ENCODE measurements at regions not wholly inside any gene's neighbourhood (a gene's known extent, or its start where the extent isn't known, plus 50 kb on each side); places are given as distances from the start of the nearest gene placed in this dataset.

- no peak for ATAC-seq
Measured at GRCh38 chr11:57097149-57097548, 84.6 kb upstream of the LRRC55 start.

GRCh38 chr11:57098191-57098590 lies 83.6 kb upstream of the LRRC55 start:
- ATAC-seq (peak; percentile 20), DNase-seq (no peak)
- intact Hi-C loops (cut with micrococcal nuclease) = no loop called here

More at GRCh38 chr11:57097149-57097548, 84.6 kb upstream of the LRRC55 start:
- no peak for DNase-seq
- intact Hi-C loops (cut with micrococcal nuclease) = no loop called here

GRCh38 chr11:57100638-57101331 lies 81.0 kb upstream of the LRRC55 start:
- DNase-seq (no peak), ATAC-seq (peak; percentile 18)
- intact Hi-C loops (cut with micrococcal nuclease) = no loop called here

GRCh38 chr11:57103899-57104605 lies 77.7 kb upstream of the LRRC55 start:
- no peak for DNase-seq
- intact Hi-C loops (cut with micrococcal nuclease) = no loop called here
- no peak for ATAC-seq

GRCh38 chr11:57109331-57109730 lies 72.4 kb upstream of the LRRC55 start:
- intact Hi-C loops (cut with micrococcal nuclease) = no loop called here
- no peak for DNase-seq
- no peak for ATAC-seq

- ATAC-seq (no peak), DNase-seq (no peak)
- intact Hi-C loops (cut with micrococcal nuclease) = loop anchor here (10.0 kb wide), 2 partner anchors 133 to 267 kb away; no protein-coding TSS in a partner anchor
Measured at GRCh38 chr11:57111619-57112018, 70.1 kb upstream of the LRRC55 start.

GRCh38 chr11:57116654-57117053 lies 65.1 kb upstream of the LRRC55 start:
- no peak for DNase-seq
- intact Hi-C loops (cut with micrococcal nuclease) = loop anchor here (10.0 kb wide), 2 partner anchors 128 to 272 kb away; no protein-coding TSS in a partner anchor
- peak; percentile 52 for ATAC-seq

- intact Hi-C loops (cut with micrococcal nuclease) = no loop called here
- ATAC-seq (no peak), DNase-seq (no peak)
Measured at GRCh38 chr11:57120192-57120965, 61.4 kb upstream of the LRRC55 start.

GRCh38 chr11:57121996-57122395 lies 59.8 kb upstream of the LRRC55 start:
- intact Hi-C loops (cut with micrococcal nuclease) = no loop called here
- ATAC-seq (no peak), DNase-seq (no peak)

GRCh38 chr11:57123590-57123989 lies 58.2 kb upstream of the LRRC55 start:
- intact Hi-C loops (cut with micrococcal nuclease) = no loop called here
- no peak for ATAC-seq
- no peak for DNase-seq

GRCh38 chr11:57124505-57124904 lies 57.2 kb upstream of the LRRC55 start:
- ATAC-seq (no peak), DNase-seq (no peak)
- intact Hi-C loops (cut with micrococcal nuclease) = no loop called here

GRCh38 chr11:57124917-57125316 lies 56.8 kb upstream of the LRRC55 start:
- intact Hi-C loops (cut with micrococcal nuclease) = no loop called here

GRCh38 chr11:57126766-57127400 lies 54.9 kb upstream of the LRRC55 start:
- ATAC-seq = no peak
- intact Hi-C loops (cut with micrococcal nuclease) = no loop called here
- no peak for DNase-seq

More at GRCh38 chr11:57124917-57125316, 56.8 kb upstream of the LRRC55 start:
- no peak for ATAC-seq
- DNase-seq = no peak

- DNase-seq (peak; percentile 38), ATAC-seq (peak; percentile 69)
- intact Hi-C loops (cut with micrococcal nuclease) = loop anchor here (5.0 to 10.0 kb wide), 2 partner anchors 64 to 116 kb away; no protein-coding TSS in a partner anchor
Measured at GRCh38 chr11:57131080-57131790, 50.5 kb upstream of the LRRC55 start.

All from left ventricle myocardium superior (tissue), 1 donor.